ENCODE measurements at regions not wholly inside any gene's neighbourhood (a gene's known extent, or its start where the extent isn't known, plus 50 kb on each side); places are given as distances from the start of the nearest gene placed in this dataset.

DNA sequence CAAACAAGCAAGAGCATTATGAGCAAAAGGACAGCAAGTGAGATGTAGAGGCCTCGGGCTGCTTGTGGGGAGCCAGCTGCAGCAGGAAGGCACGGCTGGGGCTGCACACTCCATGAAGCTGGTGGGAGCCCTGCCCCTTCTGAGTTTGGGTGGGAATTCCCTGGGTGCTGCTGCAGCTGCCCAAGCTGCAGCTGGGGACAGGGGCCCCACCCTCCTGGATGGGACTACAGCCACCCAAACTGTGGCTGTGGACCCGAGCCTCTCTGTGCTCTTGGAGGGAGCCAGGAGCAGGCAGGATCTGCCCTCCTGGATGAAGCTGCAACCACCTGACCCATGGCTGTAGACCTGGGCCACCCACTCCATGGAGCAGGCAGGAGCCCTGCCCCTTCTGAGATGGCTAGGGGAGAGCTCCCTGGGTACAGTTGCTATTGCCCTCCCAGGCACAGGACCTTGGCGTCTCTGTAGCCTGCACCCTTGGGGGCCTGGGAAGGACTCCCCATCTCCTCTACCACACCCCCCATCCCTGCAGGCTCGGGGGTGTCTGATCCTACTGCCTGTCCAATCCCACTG is 159.1 kb downstream of the ERCC6L2 start:
- H3K4me1 ChIP-seq (replicated peaks in 1 of 4; ENCODE audit: control insufficient read depth in 3 of 4, insufficient read depth in 4 of 4, low read length in 3 of 4) = no peaks in the 10 kb centered on the region
- H3K27ac ChIP-seq (ENCODE audit: low read depth, low read length) = no peak overlapping the region
- POLR2A ChIA-PET (ENCODE audit: partially characterized antibody) = no interaction called here
- FAIRE-seq (no peak), DNase-seq (ENCODE audit: low read depth in 1 of 2, low spot score in 2 of 2) (no peak)
- H2BK120ac ChIP-seq (replicated peaks; ENCODE audit: low read depth, low read length) = no peak overlapping the region
- H2BK5ac ChIP-seq (ENCODE audit: low read depth, low read length) = no peak overlapping the region
- no peak overlapping the region for H3K4me3 ChIP-seq (ENCODE audit: extremely low read depth in 1 of 4, insufficient read depth in 2 of 4, low read depth in 3 of 4, low read length in 4 of 4)
- no peak overlapping the region for H2AFZ ChIP-seq (ENCODE audit: low read length)
- H3K23me2 ChIP-seq (ENCODE audit: low read depth, low read length) = no peaks in the 10 kb centered on the region
- 91% methylated on average over 5 of the region's 5 CpGs; no CpG with 5 or more reads in 1 of the 2 experiments for WGBS, 2 experiments (ENCODE audit: extremely low coverage in 1 of 2, insufficient coverage in 1 of 2, insufficient read length in 1 of 2, insufficient replicate concordance in 2 of 2, low coverage in 1 of 2, low lambda C conversion rate in 2 of 2, missing lambda C conversion rate in 1 of 2)
- H2BK20ac ChIP-seq (ENCODE audit: low read length) = no peak overlapping the region
- H3K4me2 ChIP-seq (ENCODE audit: insufficient read depth in 1 of 2, low read depth in 2 of 2, low read length in 2 of 2) = no peak overlapping the region
- H4K20me1 ChIP-seq (replicated peaks in 1 of 2; ENCODE audit: control insufficient read depth in 1 of 2, insufficient read depth in 2 of 2, low read length in 2 of 2) = no peaks in the 10 kb centered on the region
- no peak overlapping the region for H4K91ac ChIP-seq (replicated peaks; ENCODE audit: insufficient read length, low read length)
- no peak overlapping the region for H2AK5ac ChIP-seq (ENCODE audit: low read depth, low read length)
- H4K5ac ChIP-seq (ENCODE audit: insufficient read length, low read depth, low read length) = no peak overlapping the region
- H2BK12ac ChIP-seq (ENCODE audit: low read depth, low read length) = no peak overlapping the region
- H3K79me1 ChIP-seq (ENCODE audit: low read depth, low read length) = no peaks in the 10 kb centered on the region
- H3K36me3 ChIP-seq (ENCODE audit: control insufficient read depth in 2 of 4, insufficient read depth in 4 of 4, low read length in 3 of 4) = no peaks in the 10 kb centered on the region
- H3K9ac ChIP-seq (replicated peaks in 1 of 4; ENCODE audit: extremely low read depth in 1 of 4, low read depth in 3 of 4, low read length in 3 of 4) = no peak overlapping the region
- H3K4ac ChIP-seq (replicated peaks; ENCODE audit: insufficient read length, low read depth, low read length) = no peak overlapping the region
- peaks cover 13 to 14% of the 10 kb centered on the region in 2 experiments for H3K9me3 ChIP-seq (ENCODE audit: insufficient read depth in 2 of 2, low read depth in 1 of 2, low read length in 1 of 2)
- CTCF ChIA-PET (ENCODE audit: partially characterized antibody) = interaction anchor here (1.5 to 1.6 kb wide), 2 partner anchors 9 to 26 kb away, joined by 3 to 4 read pairs; no protein-coding TSS in a partner anchor
- no peak overlapping the region for H4K8ac ChIP-seq (ENCODE audit: extremely low read depth, insufficient read depth, low read length)
- no peak overlapping the region for H2BK15ac ChIP-seq (ENCODE audit: low read length)
- peaks cover 0 to 12% (median 4%) of the 10 kb centered on the region in 4 experiments; a peak in 5 of 7 replicates for H3K27me3 ChIP-seq (replicated peaks in 1 of 4; ENCODE audit: control insufficient read depth in 3 of 4, extremely low read depth in 1 of 4, insufficient read depth in 3 of 4, low read length in 3 of 4)
- H3K56ac ChIP-seq (replicated peaks; ENCODE audit: insufficient read length, low read depth, low read length) = no peak overlapping the region
- no peak overlapping the region for H3K23ac ChIP-seq (ENCODE audit: insufficient read length)
- H3K14ac ChIP-seq (ENCODE audit: insufficient read length) = no peak overlapping the region
- H3K79me2 ChIP-seq (ENCODE audit: control insufficient read depth in 1 of 2, insufficient read depth in 2 of 2, low read length in 2 of 2) = no peaks in the 10 kb centered on the region
- H3K18ac ChIP-seq (ENCODE audit: extremely low read depth, low read length) = no peak overlapping the region
- no peak for TF ChIP-seq POLR2AphosphoS5 (IDR thresholded peaks at IDR 0.05; ENCODE audit: low read depth, low read length)
- no peak for TF ChIP-seq RFX5 (IDR thresholded peaks at IDR 0.05; ENCODE audit: borderline replicate concordance, low read depth, low read length)
- no peak for TF ChIP-seq BCL11A (IDR thresholded peaks at IDR 0.05; ENCODE audit: low read depth in 2 of 2, low read length in 2 of 2)
- TF ChIP-seq RXRA (IDR thresholded peaks at IDR 0.05; ENCODE audit: insufficient read depth, low read depth, low read length) = no peak
- TF ChIP-seq SRF (IDR thresholded peaks at IDR 0.05; ENCODE audit: low read depth, low read length) = no peak
- TF ChIP-seq SAP30 (IDR thresholded peaks at IDR 0.05; ENCODE audit: insufficient read depth, insufficient replicate concordance, low read length) = no peak
- no peak for TF ChIP-seq YY1 (IDR thresholded peaks at IDR 0.05; ENCODE audit: low read depth, low read length)
- TF ChIP-seq SIRT6 (IDR thresholded peaks at IDR 0.05; ENCODE audit: low read length) = no peak
- TF ChIP-seq CTBP2 (IDR thresholded peaks at IDR 0.05; ENCODE audit: borderline replicate concordance, insufficient read depth, insufficient read length, low read length) = no peak
- TF ChIP-seq POLR2A (IDR thresholded peaks at IDR 0.05; ENCODE audit: control extremely low read depth in 1 of 2, low read depth in 2 of 2, low read length in 2 of 2) = no peak
- TF ChIP-seq, protein P1, sequence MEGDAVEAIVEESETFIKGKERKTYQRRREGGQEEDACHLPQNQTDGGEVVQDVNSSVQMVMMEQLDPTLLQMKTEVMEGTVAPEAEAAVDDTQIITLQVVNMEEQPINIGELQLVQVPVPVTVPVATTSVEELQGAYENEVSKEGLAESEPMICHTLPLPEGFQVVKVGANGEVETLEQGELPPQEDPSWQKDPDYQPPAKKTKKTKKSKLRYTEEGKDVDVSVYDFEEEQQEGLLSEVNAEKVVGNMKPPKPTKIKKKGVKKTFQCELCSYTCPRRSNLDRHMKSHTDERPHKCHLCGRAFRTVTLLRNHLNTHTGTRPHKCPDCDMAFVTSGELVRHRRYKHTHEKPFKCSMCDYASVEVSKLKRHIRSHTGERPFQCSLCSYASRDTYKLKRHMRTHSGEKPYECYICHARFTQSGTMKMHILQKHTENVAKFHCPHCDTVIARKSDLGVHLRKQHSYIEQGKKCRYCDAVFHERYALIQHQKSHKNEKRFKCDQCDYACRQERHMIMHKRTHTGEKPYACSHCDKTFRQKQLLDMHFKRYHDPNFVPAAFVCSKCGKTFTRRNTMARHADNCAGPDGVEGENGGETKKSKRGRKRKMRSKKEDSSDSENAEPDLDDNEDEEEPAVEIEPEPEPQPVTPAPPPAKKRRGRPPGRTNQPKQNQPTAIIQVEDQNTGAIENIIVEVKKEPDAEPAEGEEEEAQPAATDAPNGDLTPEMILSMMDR (IDR thresholded peaks at IDR 0.05; ENCODE audit: control extremely low read depth in 1 of 3, insufficient read depth in 1 of 3, low read depth in 1 of 3, low read length in 3 of 3) = no peak
- no peak for TF ChIP-seq CEBPB (IDR thresholded peaks at IDR 0.05; ENCODE audit: low read depth, low read length)
